Mesenchymal stem cell (in vitro differentiated cells and primary cell): ENCODE measurements at regions not wholly inside any gene's neighbourhood (a gene's known extent, or its start where the extent isn't known, plus 50 kb on each side); places are given as distances from the start of the nearest gene placed in this dataset.

ENCODE experiments used
- DNase-seq: peaks from one replicate; pipeline ENCODE4 v3.0.0-alpha.2; 2013
- H2AFZ ChIP-seq: one replicate; pipeline ENCODE4 v1.6.1; 2013; ENCODE audit warnings: low read depth, mild to moderate bottlenecking, control low read depth, inconsistent platforms, low read length, moderate library complexity
- H2AK5ac ChIP-seq: 2 replicates; pipeline ENCODE4 v1.6.1; 2013; ENCODE audit warnings: low read length, moderate library complexity, mild to moderate bottlenecking, inconsistent platforms; ENCODE audit not compliant: severe bottlenecking
- H2BK120ac ChIP-seq: one replicate; pipeline ENCODE4 v1.6.1; 2013; ENCODE audit warnings: low read depth, mild to moderate bottlenecking, inconsistent platforms, low read length, moderate library complexity
- H2BK12ac ChIP-seq, 2 experiments: one replicate each; pipeline ENCODE4 v1.6.1; 2013; ENCODE audit warnings: inconsistent platforms in 2 of 2, low read length in 2 of 2, mild to moderate bottlenecking in 2 of 2, moderate library complexity in 2 of 2, control low read depth in 1 of 2
- H2BK15ac ChIP-seq: one replicate; pipeline ENCODE4 v1.6.1; 2013; ENCODE audit warnings: mild to moderate bottlenecking, low read depth, inconsistent platforms; ENCODE audit not compliant: poor library complexity, severe bottlenecking
- H2BK5ac ChIP-seq: 2 replicates; pipeline ENCODE4 v1.6.1; 2013; ENCODE audit warnings: low read depth, mild to moderate bottlenecking, low read length, control low read depth, inconsistent platforms; ENCODE audit not compliant: poor library complexity, severe bottlenecking
- H3K14ac ChIP-seq, 2 experiments: one replicate each; pipeline ENCODE4 v1.6.1; 2013; ENCODE audit warnings: inconsistent platforms in 2 of 2, low read length in 2 of 2, control low read depth in 1 of 2, mild to moderate bottlenecking in 1 of 2, moderate library complexity in 1 of 2
- H3K18ac ChIP-seq, 2 experiments: one replicate each; pipeline ENCODE4 v1.6.1; 2013; ENCODE audit warnings: inconsistent platforms in 2 of 2, low read length in 2 of 2, control low read depth in 1 of 2, low read depth in 1 of 2, mild to moderate bottlenecking in 1 of 2
- H3K23ac ChIP-seq, 2 experiments: one replicate each; pipeline ENCODE4 v1.6.1; 2013; ENCODE audit warnings: inconsistent platforms in 2 of 2, low read length in 2 of 2, mild to moderate bottlenecking in 2 of 2, moderate library complexity in 2 of 2, control low read depth in 1 of 2
- H3K27ac ChIP-seq: 2 replicates; pipeline ENCODE4 v1.5.1; 2013; ENCODE audit warnings: mild to moderate bottlenecking, moderate library complexity, low read length, control low read depth, inconsistent platforms; ENCODE audit not compliant: poor library complexity, severe bottlenecking
- H3K27me3 ChIP-seq, 2 experiments: 2 replicates each; pipeline versions ENCODE4 v1.6.1 to v1.7.0; 2013; ENCODE audit warnings: low read length in 2 of 2, mild to moderate bottlenecking in 2 of 2, moderate library complexity in 2 of 2, control low read depth in 1 of 2, inconsistent platforms in 1 of 2; ENCODE audit not compliant: control insufficient read depth in 1 of 2, insufficient read depth in 1 of 2
- H3K36me3 ChIP-seq, 2 experiments: 2 replicates each; pipeline versions ENCODE4 v1.6.1 to v1.7.0; 2013; ENCODE audit warnings: low read length in 2 of 2, control low read depth in 1 of 2, inconsistent platforms in 1 of 2, low read depth in 1 of 2, mild to moderate bottlenecking in 1 of 2; ENCODE audit not compliant: insufficient read depth in 2 of 2, control insufficient read depth in 1 of 2
- H3K4ac ChIP-seq, 2 experiments: one replicate each; pipeline ENCODE4 v1.6.1; 2013; ENCODE audit warnings: inconsistent platforms in 2 of 2, low read length in 2 of 2, mild to moderate bottlenecking in 2 of 2, moderate library complexity in 2 of 2, control low read depth in 1 of 2, low read depth in 1 of 2
- H3K4me1 ChIP-seq: 2 replicates; pipeline ENCODE4 v1.6.1; 2013; ENCODE audit warnings: low read depth, low read length, control low read depth; ENCODE audit not compliant: control insufficient read depth, insufficient read depth
- H3K4me2 ChIP-seq: 2 replicates; pipeline ENCODE4 v1.6.1; 2013; ENCODE audit warnings: low read length, mild to moderate bottlenecking, inconsistent platforms; ENCODE audit not compliant: poor library complexity, severe bottlenecking
- H3K4me3 ChIP-seq, 2 experiments: 2 replicates each; pipeline versions ENCODE4 v1.5.1 to v1.7.0; 2013; ENCODE audit warnings: low read length in 2 of 2, mild to moderate bottlenecking in 2 of 2, control low read depth in 1 of 2, low read depth in 1 of 2; ENCODE audit not compliant: insufficient read depth in 1 of 2
- H3K79me1 ChIP-seq: replicated peaks from 2 replicates; pipeline ENCODE4 v1.6.1; 2013; ENCODE audit warnings: mild to moderate bottlenecking, control low read depth, low read length, inconsistent platforms; ENCODE audit not compliant: poor library complexity, severe bottlenecking
- H3K9ac ChIP-seq: 2 replicates; pipeline ENCODE4 v1.7.0; 2013; ENCODE audit warnings: mild to moderate bottlenecking, low read length, moderate library complexity
- H3K9me3 ChIP-seq: 2 replicates; pipeline ENCODE4 v1.7.0; 2013; ENCODE audit warnings: mild to moderate bottlenecking, low read length; ENCODE audit not compliant: control insufficient read depth
- H4K8ac ChIP-seq: one replicate; pipeline ENCODE4 v1.6.1; 2013; ENCODE audit warnings: inconsistent platforms, mild to moderate bottlenecking, low read length, moderate library complexity
- H4K91ac ChIP-seq: one replicate; pipeline ENCODE4 v1.6.1; 2013; ENCODE audit warnings: mild to moderate bottlenecking, low read length, inconsistent platforms
- WGBS: methylation state at CpG from one replicate; pipeline ENCODE4 v1.1.7; 2013; ENCODE audit warnings: mixed read lengths; 5-methylcytosine and 5-hydroxymethylcytosine counted together

DNA sequence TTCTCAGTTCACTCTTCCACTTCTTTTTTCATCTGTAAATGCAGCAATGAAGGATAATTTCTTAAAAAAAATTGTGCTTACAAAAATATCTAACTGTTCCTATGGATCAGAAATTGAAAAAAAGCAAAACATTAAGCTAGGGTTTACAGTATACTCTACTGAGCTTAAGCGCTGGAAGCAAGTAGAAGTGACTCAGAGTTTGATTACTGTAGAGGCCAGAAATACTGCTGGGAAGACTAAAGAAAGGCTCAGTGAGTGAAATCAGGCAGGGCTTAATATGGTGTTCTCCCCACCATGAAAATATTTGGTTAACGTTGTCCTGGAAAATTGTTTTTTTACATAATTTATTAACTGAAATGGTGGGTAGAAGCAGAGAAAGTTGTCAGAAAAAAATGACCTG is 1061.8 kb upstream of the GRIA3 start:
- H3K9me3 ChIP-seq: no peaks in the 10 kb centered on the region
- H2BK5ac ChIP-seq: no peak overlapping the region
- H2BK120ac ChIP-seq: no peak overlapping the region
- DNase-seq: no peak
- WGBS: 100% methylated on average over 2 of the region's 2 CpGs
- no peak overlapping the region for H3K4me3 ChIP-seq
- H2AK5ac ChIP-seq: no peak overlapping the region
- H3K14ac ChIP-seq: no peak overlapping the region
- H4K8ac ChIP-seq: no peak overlapping the region
- no peak overlapping the region for H2AFZ ChIP-seq
- H3K36me3 ChIP-seq: no peaks in the 10 kb centered on the region
- H2BK12ac ChIP-seq: no peak overlapping the region
- H3K9ac ChIP-seq: no peak overlapping the region
- no peak overlapping the region for H4K91ac ChIP-seq
- H3K79me1 ChIP-seq: no peaks in the 10 kb centered on the region
- H2BK15ac ChIP-seq: no peak overlapping the region
- no peak overlapping the region for H3K4ac ChIP-seq
- no peak overlapping the region for H3K4me2 ChIP-seq
- H3K27me3 ChIP-seq: no peaks in the 10 kb centered on the region
- no peaks in the 10 kb centered on the region for H3K4me1 ChIP-seq
- H3K27ac ChIP-seq: no peak overlapping the region
- no peak overlapping the region for H3K23ac ChIP-seq
- H3K18ac ChIP-seq: no peak overlapping the region

DNA sequence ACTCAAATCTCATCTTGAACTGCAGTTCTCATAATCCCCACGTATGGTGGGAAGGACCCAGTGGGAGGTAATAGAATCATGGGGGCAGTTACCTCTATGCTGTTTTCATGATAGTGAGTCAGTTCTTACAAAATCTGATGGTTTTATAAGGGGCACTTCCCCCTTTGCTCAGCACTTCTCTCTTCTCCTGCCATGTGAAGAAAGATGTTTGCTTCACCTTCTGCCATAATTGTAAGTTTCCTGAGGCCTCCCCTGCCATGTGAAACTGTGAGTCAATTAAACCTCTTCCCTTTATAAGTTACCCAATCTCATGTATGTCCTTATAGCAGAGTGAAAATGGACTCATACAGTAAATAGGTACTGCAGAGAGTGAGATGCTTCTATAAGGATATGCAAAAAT is 1050.6 kb upstream of the GRIA3 start:
- no peak for DNase-seq
- H2BK120ac ChIP-seq: no peak overlapping the region
- H3K4me2 ChIP-seq: no peak overlapping the region
- H3K36me3 ChIP-seq: no peaks in the 10 kb centered on the region
- no peak overlapping the region for H2BK15ac ChIP-seq
- H2BK5ac ChIP-seq: no peak overlapping the region
- no CpG with 5 or more reads among the region's 1 CpG for WGBS
- H3K4ac ChIP-seq: no peak overlapping the region
- no peaks in the 10 kb centered on the region for H3K4me1 ChIP-seq
- H3K9me3 ChIP-seq: no peaks in the 10 kb centered on the region
- H3K18ac ChIP-seq: no peak overlapping the region
- H3K9ac ChIP-seq: no peak overlapping the region
- no peak overlapping the region for H3K4me3 ChIP-seq
- H3K27me3 ChIP-seq: no peaks in the 10 kb centered on the region
- H2AK5ac ChIP-seq: no peak overlapping the region
- no peak overlapping the region for H2AFZ ChIP-seq
- H3K79me1 ChIP-seq: no peaks in the 10 kb centered on the region
- H3K27ac ChIP-seq: no peak overlapping the region
- H3K23ac ChIP-seq: no peak overlapping the region
- H2BK12ac ChIP-seq: no peak overlapping the region
- H4K91ac ChIP-seq: no peak overlapping the region
- H3K14ac ChIP-seq: no peak overlapping the region
- H4K8ac ChIP-seq: no peak overlapping the region

DNA sequence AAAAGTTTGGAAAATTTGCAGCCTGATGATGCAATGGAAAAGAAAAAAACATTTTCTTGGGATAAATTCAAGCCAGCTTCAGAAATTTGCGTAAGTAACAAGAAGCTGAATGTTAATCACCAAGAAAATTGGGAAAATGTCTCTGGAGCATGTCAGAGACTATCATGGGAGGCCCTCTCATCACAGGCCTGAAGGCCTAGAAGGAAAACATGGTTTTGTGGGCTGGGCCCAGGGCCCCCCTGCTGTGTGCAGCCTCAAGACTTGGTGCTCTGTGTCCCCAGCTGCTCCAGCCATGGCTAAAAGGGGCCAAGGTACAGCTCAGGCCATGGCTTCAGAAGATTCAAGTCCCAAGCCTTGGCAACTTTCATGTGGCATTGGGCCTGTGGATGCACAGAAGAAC is 1049.8 kb upstream of the GRIA3 start:
- Histone ChIP-seq H3K14ac (no peak overlapping the region), H3K23ac (no peak overlapping the region), H3K18ac (no peak overlapping the region), H4K8ac (no peak overlapping the region), H2BK15ac (no peak overlapping the region), H3K4me3 (no peak overlapping the region), H3K79me1 (no peaks in the 10 kb centered on the region), H3K4me1 (no peaks in the 10 kb centered on the region), H2BK120ac (no peak overlapping the region), H3K9me3 (no peaks in the 10 kb centered on the region), H3K36me3 (no peaks in the 10 kb centered on the region), H3K27ac (no peak overlapping the region), H2BK12ac (no peak overlapping the region), H2BK5ac (no peak overlapping the region), H4K91ac (no peak overlapping the region), H3K4ac (no peak overlapping the region), H3K27me3 (no peaks in the 10 kb centered on the region), H3K9ac (no peak overlapping the region), H3K4me2 (no peak overlapping the region), H2AFZ (no peak overlapping the region), H2AK5ac (no peak overlapping the region)
- no peak for DNase-seq
- WGBS: 79% methylated on average over 1 of the region's 1 CpG

DNA sequence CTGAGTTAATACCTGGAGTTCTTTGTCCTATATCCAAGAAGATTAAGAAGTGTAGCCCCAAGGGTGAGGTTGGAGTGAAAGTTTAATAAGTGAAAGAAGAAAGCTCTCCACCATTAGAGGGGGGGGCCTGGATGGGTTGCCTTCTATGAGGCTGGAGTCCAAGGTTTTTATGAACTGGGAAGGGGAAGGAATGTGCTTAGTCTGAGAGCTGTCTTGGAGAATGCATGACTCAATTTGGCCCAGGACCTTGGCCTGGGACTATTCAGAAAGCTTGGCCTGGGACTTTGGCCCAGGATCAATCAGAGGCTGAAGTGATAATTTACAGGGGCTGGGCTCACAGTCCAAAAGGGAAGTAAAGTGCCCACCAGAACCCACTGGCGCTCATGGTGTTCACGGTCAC is 1049.0 kb upstream of the GRIA3 start:
- H4K91ac ChIP-seq: no peak overlapping the region
- no peaks in the 10 kb centered on the region for H3K79me1 ChIP-seq
- 85% methylated on average over 2 of the region's 2 CpGs for WGBS

More for the DNA sequence above, 1049.0 kb upstream of the GRIA3 start:
- no peak overlapping the region for H3K9ac ChIP-seq
- no peaks in the 10 kb centered on the region for H3K4me1 ChIP-seq
- no peaks in the 10 kb centered on the region for H3K27me3 ChIP-seq
- H2BK12ac ChIP-seq: no peak overlapping the region
- H3K18ac ChIP-seq: no peak overlapping the region
- no peak overlapping the region for H2BK120ac ChIP-seq
- no peak overlapping the region for H3K4me2 ChIP-seq
- H3K4ac ChIP-seq: no peak overlapping the region
- DNase-seq: no peak
- H3K4me3 ChIP-seq: no peak overlapping the region
- no peak overlapping the region for H3K23ac ChIP-seq
- H2AFZ ChIP-seq: no peak overlapping the region
- no peak overlapping the region for H3K27ac ChIP-seq
- H3K9me3 ChIP-seq: no peaks in the 10 kb centered on the region
- no peak overlapping the region for H2BK15ac ChIP-seq
- no peak overlapping the region for H3K14ac ChIP-seq
- no peak overlapping the region for H2BK5ac ChIP-seq
- no peak overlapping the region for H2AK5ac ChIP-seq
- no peak overlapping the region for H4K8ac ChIP-seq
- no peaks in the 10 kb centered on the region for H3K36me3 ChIP-seq
